Embryonic facial prominence (tissue), 1 donor: ENCODE measurements at regions not wholly inside any gene's neighbourhood (a gene's known extent, or its start where the extent isn't known, plus 50 kb on each side); places are given as distances from the start of the nearest gene placed in this dataset.
A peak's percentile ranks its signal among the peaks of the same experiment; 100 is the strongest.
"Not testable (repeated sequence)": the region's sequence is repeated elsewhere in the genome, so short reads cannot be mapped to it uniquely, and the experiment has no call there.

ENCODE experiments used
- DNase-seq: peaks from one replicate; pipeline ENCODE4 v3.0.0-alpha.2; 2016; ENCODE audit errors: extremely low spot score

GRCh38 chr6:121873595-121873994, 438.1 kb downstream of the GJA1 start:
- DNase-seq: no peak

- DNase-seq: no peak
Measured at GRCh38 chr6:121876721-121877120, 441.3 kb downstream of the GJA1 start.

GRCh38 chr6:121879149-121879548, 443.7 kb downstream of the GJA1 start:
- no peak for DNase-seq

- no peak for DNase-seq
Measured at GRCh38 chr6:121880831-121881230, 445.4 kb downstream of the GJA1 start.

- no peak for DNase-seq
Measured at GRCh38 chr6:121881974-121882667, 446.7 kb downstream of the GJA1 start.

- DNase-seq: no peak
Measured at GRCh38 chr6:121884091-121884490, 448.6 kb downstream of the GJA1 start.

- no peak for DNase-seq
Measured at GRCh38 chr6:121884620-121885019, 449.2 kb downstream of the GJA1 start.

- DNase-seq: no peak
Measured at GRCh38 chr6:121885399-121886152, 450.1 kb downstream of the GJA1 start.

- DNase-seq: no peak
Measured at GRCh38 chr6:121886223-121886830, 450.9 kb downstream of the GJA1 start.

GRCh38 chr6:121887724-121888123, 452.3 kb downstream of the GJA1 start:
- DNase-seq: no peak

- no peak for DNase-seq
Measured at GRCh38 chr6:121890307-121890910, 455.0 kb downstream of the GJA1 start.

- not testable (repeated sequence) for DNase-seq
Measured at GRCh38 chr6:121895731-121896130, 460.3 kb downstream of the GJA1 start.

GRCh38 chr6:121896363-121896762, 460.9 kb downstream of the GJA1 start:
- no peak for DNase-seq

GRCh38 chr6:121896771-121897170, 461.3 kb downstream of the GJA1 start:
- no peak for DNase-seq

GRCh38 chr6:121897337-121897760, 461.9 kb downstream of the GJA1 start:
- peak; percentile 41 for DNase-seq

GRCh38 chr6:121901432-121901831, 466.0 kb downstream of the GJA1 start:
- no peak for DNase-seq

GRCh38 chr6:121904559-121904958, 469.1 kb downstream of the GJA1 start:
- DNase-seq: no peak

GRCh38 chr6:121912905-121913304, 477.5 kb downstream of the GJA1 start:
- DNase-seq: no peak

GRCh38 chr6:121917263-121917829, 481.9 kb downstream of the GJA1 start:
- DNase-seq: no peak

GRCh38 chr6:121917834-121918559, 481.5 kb upstream of the HSF2 start:
- DNase-seq: no peak

- no peak for DNase-seq
Measured at GRCh38 chr6:121920616-121921015, 478.8 kb upstream of the HSF2 start.
